ENCODE measurements at regions not wholly inside any gene's neighbourhood (a gene's known extent, or its start where the extent isn't known, plus 50 kb on each side); places are given as distances from the start of the nearest gene placed in this dataset.

DNA sequence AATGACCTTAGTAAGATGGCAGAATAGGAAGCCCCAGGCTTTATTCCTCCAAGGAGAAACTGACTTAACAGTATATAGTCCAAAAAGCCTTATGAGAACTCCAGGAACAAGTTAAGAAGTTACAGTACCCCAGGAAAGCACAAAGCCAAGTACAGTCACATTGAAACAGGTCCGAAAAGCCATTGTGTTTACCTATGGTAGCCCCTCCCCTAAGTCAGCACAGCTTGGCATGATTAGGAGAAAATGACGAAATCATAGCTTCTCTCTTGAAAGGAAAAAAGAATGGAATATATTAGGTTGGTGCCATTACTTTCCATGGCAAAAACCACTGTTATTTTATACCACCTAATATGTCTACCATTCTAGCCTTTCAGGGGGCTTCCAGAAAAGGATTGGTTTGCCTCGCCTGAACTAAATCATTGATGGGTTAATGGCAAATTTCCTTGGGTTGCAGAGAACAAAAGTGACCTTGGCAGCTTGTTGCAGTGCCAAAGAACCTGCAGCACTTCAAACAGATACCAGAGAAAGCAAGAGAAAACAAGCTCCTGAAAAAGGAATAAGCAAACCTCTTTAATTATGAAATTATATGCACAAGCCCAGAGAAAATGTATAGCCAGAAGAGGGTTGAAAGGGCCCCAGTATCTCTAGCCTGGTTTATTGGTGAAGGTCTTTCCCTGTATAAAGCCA is 130.6 kb downstream of the PTCHD1 start (continued):
- no peak for TF ChIP-seq RAD21 (IDR thresholded peaks at IDR 0.05 in 1 of 2, conservative IDR thresholded peaks at IDR 0.05 in 1 of 2; ENCODE audit: low read depth in 2 of 2, low read length in 2 of 2)
- TF ChIP-seq SP4 (IDR thresholded peaks at IDR 0.05; ENCODE audit: low read length), result no peak
- no peak for TF ChIP-seq RNF2 (IDR thresholded peaks at IDR 0.05; ENCODE audit: borderline replicate concordance, low read depth, low read length, missing control alignments, poor library complexity, severe bottlenecking)
- no peak for TF ChIP-seq KDM4A (IDR thresholded peaks at IDR 0.05; ENCODE audit: low read depth, low read length, severe bottlenecking)
- no peak for TF ChIP-seq TCF12 (IDR thresholded peaks at IDR 0.05; ENCODE audit: low read depth, low read length)
- TF ChIP-seq BACH1 (IDR thresholded peaks at IDR 0.05; ENCODE audit: low read length), result no peak
